GM04504 (cell line): ENCODE measurements at regions not wholly inside any gene's neighbourhood (a gene's known extent, or its start where the extent isn't known, plus 50 kb on each side); places are given as distances from the start of the nearest gene placed in this dataset.

Experiments
- DNase-seq: peaks from one replicate; pipeline ENCODE4 v3.0.0-alpha.2; 2012; ENCODE audit warnings: low read depth

DNA sequence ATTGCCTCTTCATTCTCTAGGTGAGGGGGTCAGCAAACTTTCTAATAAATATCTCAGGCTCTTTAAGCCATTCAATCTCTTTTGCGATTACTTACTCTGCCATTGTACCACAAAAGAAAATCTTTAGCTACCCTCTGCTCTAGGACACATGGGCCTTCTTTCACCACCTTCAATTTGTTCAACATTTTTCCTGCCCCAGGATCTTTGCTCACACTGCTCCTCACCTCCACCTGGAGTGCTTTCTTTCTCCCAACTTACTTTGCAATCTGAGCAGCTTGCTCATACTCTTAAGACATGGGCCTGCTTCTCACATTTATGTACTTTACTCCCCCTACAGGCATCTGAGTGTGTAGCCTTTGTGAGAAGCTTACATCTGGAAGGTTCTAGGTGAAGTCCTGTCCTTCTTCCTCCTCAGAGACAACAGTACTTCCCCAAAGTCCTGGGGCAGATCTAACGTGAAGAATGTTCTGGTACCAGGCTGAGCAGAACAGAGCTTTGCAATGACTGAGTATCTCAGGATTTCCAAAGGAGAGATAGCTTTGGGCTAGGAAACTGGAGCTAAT is 55.0 kb upstream of the PRDM5 start:
- DNase-seq: peak; percentile 23

GRCh38 chr4:120973207-120973606 is 50.7 kb upstream of the PRDM5 start:
- DNase-seq: no peak
